ENCODE measurements at regions not wholly inside any gene's neighbourhood (a gene's known extent, or its start where the extent isn't known, plus 50 kb on each side); places are given as distances from the start of the nearest gene placed in this dataset.

DNA sequence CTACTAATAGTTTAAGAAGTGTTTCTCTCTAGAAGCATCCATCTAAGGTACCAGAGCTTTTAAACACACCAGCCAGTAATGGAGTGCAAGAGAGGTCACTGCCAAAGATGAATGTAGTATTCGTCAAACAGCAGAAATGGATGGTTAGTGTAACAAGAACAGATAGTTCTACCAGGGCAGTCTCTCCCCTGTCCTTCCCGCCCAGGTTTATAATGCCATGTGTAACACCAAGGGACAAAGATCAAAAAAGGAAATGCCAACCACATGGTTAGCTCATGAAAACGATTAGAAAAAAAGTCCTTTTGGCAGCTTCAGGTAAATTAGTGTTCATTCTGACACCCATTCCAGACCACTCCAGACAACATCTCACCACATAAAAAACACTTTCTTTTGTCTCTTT lies 100.9 kb downstream of the RPS29 start:
- TF ChIP-seq, protein P1, sequence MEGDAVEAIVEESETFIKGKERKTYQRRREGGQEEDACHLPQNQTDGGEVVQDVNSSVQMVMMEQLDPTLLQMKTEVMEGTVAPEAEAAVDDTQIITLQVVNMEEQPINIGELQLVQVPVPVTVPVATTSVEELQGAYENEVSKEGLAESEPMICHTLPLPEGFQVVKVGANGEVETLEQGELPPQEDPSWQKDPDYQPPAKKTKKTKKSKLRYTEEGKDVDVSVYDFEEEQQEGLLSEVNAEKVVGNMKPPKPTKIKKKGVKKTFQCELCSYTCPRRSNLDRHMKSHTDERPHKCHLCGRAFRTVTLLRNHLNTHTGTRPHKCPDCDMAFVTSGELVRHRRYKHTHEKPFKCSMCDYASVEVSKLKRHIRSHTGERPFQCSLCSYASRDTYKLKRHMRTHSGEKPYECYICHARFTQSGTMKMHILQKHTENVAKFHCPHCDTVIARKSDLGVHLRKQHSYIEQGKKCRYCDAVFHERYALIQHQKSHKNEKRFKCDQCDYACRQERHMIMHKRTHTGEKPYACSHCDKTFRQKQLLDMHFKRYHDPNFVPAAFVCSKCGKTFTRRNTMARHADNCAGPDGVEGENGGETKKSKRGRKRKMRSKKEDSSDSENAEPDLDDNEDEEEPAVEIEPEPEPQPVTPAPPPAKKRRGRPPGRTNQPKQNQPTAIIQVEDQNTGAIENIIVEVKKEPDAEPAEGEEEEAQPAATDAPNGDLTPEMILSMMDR (conservative IDR thresholded peaks at IDR 0.05 in 1 of 2, IDR thresholded peaks at IDR 0.05 in 1 of 2; ENCODE audit: extremely low read depth in 1 of 2, insufficient read depth in 1 of 2, low read depth in 1 of 2, low read length in 2 of 2): no peak
- TF ChIP-seq EZH2 (IDR thresholded peaks at IDR 0.05; ENCODE audit: borderline replicate concordance, low read length): no peak

Data from mammary epithelial cell (primary cell).